ENCODE measurements at regions not wholly inside any gene's neighbourhood (a gene's known extent, or its start where the extent isn't known, plus 50 kb on each side); places are given as distances from the start of the nearest gene placed in this dataset.
A peak's percentile ranks its signal among the peaks of the same experiment; 100 is the strongest.

DNA sequence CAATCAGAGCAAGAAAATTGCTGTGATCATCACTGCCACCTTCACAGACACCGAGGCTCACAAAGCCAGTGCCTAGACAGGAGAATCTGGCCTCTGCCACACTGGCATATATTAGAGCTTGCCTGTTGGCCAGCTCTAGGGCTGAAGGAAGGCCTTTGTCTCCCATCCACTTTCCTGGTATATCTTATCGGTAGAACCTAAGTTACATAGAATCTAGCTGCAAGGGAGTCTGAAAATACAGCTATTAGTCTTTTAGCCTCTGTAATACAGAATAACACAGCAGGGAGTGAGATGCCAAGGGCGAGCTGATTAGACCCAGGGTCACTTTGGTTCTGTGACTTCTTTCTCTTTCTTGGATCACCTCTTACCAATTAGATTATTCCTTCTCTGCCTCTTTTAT, 154.9 kb upstream of the KL start:
- no peak for DNase-seq (ENCODE audit: low read depth)

DNA sequence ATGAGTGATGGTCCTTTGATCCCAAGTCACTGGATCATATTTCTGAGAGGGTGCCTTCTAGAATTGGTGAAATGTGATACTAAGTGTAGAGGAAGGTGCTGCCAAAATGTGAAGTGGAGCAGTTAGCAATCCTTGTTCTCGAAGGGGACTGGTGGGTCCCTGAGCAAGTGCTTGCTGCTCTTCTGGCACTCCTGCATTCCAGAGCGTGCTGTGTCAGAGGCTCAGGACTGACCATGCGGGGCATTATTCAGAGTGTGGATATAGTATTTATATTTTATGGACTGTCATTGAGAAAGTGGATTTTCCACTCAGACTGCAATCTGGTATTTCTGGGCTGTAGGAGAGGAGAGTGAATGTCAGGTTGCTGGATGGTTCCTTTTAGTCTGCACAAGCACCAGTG, 152.6 kb upstream of the KL start:
- no peak for DNase-seq (ENCODE audit: low read depth)

DNA sequence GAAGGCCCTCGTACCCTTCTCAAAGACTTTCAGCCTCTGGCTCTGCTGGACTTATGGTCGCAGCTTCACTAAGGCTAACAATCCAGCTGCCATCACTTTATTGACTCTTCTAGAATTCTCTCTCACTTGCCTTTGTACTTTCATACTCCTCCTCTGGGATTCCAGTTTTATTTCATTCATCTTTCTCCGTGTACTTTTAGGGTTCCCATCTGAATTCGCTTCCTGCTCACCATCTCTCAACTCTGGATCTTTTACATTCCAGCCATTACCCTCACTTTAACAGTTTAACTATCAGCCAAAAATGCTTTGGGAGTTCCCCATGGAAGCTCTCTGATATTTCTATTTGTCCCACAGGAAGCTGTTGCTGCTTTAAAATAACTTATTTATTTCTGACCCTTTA, 149.3 kb upstream of the KL start:
- no peak for DNase-seq (ENCODE audit: low read depth)

DNA sequence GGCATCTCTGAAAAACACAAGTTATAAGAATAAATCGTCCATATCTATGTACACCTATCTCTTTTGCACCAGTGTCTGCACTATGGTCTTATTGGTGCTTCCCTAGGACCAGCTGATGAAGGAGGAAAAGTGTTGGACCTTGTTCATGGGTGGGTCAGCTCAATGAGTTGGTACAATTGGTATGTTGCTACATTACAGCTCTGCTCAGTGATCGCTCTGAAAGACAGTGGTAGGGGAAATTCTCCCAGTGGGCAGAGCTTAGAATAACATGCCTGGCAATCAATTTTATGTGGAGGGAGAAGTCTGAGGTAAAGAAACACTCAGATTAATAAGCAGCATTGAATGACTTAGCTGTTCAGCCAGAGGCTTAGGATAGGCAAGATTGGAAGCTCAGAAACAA, 138.7 kb upstream of the KL start:
- no peak for DNase-seq (ENCODE audit: low read depth)

DNA sequence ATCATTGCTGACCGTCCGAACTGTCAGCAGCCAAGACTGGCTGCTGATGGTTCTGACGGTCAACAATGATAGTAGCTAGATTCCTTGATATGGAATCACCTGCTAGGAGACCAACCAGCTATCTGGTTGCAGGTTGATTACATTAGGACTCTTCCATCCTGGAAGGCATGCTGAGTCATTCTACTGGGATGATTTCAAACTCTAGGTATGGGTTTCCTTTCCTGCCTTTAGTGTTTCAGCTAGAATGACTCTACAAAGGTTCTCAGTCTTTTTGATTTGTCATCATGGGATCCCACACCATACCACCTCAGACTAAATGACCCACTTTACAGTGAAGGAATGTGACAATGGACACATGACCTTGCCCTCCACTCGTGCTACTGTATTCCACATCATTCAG, 138.1 kb upstream of the KL start:
- DNase-seq (ENCODE audit: low read depth) = no peak

DNA sequence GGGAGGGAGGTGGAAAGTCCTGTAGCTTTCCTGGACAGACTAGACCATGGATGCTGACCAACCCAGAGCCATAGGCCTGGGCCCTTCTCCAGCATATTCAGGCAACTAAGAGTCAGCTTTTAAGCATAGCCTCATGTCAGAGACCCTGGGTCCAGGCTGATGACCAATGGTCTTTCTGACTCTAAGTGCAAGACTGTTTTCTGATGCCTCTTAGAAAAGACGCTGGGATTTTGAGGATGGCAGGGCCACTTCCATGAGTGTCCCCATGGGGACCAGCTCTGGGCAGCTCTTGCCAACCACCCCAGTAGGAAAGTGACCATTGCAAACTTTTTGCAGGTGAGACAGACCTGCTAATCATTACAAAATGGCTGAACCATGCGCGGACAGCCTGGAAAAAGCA, 135.6 kb upstream of the KL start:
- no peak for DNase-seq (ENCODE audit: low read depth)

DNA sequence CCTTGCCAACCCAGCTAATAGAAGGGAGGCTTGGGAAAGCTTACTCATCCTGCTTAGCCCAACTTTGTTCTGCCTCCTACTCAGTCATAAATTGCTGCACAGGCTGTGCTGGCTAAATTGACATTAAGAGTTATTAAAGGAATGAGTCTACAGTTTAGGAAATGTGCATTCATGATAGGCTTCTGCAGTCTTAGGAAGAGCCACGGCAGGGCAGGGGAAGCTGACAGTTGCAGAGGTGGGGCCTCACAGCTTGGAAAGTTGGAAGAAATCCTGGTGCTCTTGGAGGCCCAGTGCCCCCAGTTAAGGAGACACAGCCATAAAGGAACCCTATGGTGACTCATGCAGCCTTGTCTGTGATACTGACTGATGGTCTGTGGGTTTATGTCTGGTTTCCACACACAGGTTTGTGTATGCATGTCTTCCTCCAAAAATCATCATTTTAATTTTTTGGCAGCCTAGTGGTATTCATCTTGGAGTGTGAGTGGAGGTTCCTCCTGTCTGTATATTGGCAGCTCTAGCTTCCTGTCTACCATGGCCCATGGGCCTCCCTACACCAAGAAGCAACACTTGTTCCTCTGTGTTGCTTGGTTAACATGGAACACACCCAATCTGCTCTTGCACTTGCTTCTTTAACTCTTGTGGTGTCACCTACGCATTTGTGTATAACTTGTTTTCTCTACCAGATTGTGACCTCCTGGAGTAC, 135.0 kb upstream of the KL start:
- no peak for DNase-seq (ENCODE audit: low read depth)

DNA sequence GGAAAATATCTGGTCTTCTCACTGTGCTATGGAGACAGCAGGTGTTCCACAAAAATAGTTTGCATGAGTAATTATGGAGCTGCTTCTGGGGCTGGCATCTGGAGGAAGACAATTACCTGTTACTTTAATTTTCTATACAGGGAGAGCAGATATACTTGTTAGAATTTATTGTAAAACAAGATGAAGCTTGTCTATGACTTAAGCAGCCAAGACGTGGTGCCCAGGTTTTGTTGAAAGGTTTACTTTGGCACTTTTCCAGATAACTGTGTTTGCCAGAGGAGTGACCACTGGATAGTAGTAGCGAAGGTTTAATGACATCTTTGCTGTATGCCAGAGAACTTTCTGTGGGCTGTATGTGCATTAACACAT, 134.5 kb upstream of the KL start:
- no peak for DNase-seq (ENCODE audit: low read depth)

DNA sequence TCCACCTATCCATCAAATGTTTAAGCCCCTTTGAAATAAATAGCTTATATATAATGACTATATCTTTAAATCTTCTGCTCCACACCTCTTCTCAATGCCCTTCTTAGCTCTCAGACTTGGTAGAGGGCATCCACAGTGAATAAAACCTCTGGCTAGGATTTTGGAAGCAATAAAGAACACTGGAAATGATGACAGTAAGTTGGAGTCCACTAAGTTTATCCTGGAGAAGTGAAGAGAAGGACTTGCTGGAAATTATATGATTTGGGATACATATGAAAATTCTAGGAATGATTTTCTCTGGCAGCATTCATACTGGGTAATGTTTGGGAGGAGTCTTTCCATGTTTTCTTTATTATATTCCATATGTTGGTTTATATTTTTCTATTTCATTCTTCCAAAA, 133.5 kb upstream of the KL start:
- no peak for DNase-seq (ENCODE audit: low read depth)

DNA sequence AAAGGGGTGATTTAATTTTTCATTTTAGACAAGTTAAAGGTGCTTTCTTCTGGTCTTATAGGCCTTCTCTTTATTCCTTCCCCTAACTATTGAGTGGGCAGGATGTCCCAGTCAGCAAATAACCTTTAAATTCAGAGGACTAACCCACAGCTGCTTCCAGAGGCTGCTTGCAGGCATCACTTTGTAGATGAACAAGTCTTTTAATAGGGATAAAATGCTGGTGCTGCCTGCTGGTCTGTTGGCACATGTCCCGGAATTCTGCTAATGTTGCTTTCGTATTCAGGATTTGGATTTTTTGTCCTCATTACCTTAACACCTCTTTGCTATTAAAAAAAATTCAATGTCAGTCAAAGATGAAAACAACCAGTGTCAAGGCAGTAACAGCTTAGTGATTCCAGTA, 132.7 kb upstream of the KL start:
- DNase-seq (ENCODE audit: low read depth) = no peak

DNA sequence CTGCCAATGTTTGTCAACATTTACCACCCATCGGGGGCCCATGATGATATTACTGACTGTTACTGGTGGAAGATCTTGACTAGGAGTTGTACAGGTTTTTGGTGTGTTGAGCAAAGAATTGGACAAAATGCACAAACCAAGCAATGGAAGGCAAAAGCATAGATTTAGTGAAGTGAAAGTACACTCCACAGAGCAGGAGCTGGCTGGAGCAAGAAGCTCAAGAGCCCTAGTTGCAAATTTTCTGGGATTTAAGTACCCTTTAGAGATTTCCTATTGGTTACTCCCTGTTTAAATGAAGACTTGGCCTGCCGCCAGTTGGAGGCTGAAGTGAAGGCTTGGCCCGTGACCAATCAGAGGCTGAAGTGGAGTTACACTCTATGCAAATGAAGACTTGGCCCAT, 128.6 kb upstream of the KL start:
- no peak for DNase-seq (ENCODE audit: low read depth)

DNA sequence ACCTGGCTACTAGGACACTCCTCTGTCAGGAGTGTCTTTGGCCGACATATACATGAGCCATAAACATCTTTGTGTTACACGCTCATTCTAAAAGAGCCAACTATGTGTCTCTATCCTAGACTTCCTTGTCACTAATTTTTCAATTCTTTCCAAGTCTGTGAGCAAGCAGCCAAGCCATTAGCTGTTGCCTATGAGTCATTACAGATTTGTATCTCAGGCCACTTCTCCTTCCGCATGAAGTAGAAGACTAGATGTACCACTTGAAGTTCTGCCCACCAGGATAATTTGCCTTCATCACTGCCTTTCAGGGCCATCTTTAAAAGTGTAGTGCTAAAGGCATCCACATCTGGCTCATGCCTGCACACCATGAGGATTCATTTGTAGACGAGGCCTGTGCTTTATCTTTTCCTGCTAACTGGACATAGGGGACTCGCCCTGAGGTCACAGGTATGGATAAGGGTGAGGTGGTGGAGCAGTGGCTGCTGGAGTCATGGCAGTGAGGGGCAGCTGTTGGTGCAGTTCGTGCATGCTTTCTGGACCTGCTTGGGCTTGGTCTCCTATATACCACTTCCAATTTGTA, 126.1 kb upstream of the KL start:
- DNase-seq (ENCODE audit: low read depth) = no peak

DNA sequence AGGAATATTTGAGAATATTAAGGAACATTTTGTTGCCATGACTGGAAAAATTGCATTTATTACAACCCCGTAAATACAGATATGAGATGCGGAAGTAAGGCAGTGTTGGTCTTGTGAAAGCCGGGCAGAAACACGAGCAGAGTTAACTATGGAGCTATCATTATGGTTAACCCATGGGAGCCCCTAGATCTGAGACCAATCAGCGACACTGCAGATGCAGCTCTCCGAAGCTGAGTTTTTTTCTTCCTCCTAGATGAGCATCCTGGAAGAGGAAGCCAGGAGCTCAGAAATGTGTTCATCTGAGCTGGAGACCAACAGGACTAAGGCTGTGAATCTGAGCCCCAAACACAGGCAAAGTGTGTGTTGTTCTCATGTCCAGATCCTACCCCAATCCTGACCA, 123.0 kb upstream of the KL start:
- DNase-seq (ENCODE audit: low read depth) = no peak

DNA sequence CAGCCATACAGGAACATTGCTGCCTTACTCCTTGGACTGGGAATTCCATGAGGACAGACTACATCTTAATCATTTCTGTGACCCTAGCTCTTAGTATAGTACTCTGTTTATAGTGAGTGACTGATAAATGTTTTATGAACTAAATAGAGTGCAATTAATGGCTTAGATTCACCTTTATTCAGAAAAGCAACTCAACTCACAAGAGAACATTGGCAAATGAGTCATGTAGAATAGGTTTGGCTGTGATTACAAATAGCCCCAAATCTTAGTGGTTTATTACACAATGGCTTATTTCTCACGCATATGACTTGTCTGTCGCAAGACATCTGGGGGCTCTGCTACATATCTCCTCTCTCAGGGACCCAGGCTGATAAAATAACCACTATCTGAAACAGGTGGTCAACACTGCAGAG, 121.6 kb upstream of the KL start:
- DNase-seq (ENCODE audit: low read depth) = peak; percentile 65

DNA sequence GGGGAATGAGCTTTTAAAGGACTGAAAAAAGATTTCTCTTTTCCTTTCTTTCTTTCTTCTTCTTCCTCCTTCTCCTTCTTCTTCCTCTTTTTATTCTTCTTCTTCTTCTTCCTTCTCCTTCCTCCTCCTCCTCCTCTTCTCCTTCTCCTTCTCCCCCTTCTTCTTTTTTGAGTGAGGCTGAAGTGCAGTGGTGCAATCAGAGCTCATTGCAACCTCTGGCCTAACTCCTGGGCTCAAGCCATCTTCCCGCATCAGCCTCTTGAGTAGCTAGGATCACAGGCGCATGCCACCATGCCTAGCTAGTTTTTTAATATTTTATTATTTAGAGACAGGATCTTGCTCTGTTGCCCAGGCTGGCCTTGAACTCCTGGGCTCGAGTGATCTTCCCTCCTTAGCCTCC, 120.9 kb upstream of the KL start:
- no peak for DNase-seq (ENCODE audit: low read depth)

DNA sequence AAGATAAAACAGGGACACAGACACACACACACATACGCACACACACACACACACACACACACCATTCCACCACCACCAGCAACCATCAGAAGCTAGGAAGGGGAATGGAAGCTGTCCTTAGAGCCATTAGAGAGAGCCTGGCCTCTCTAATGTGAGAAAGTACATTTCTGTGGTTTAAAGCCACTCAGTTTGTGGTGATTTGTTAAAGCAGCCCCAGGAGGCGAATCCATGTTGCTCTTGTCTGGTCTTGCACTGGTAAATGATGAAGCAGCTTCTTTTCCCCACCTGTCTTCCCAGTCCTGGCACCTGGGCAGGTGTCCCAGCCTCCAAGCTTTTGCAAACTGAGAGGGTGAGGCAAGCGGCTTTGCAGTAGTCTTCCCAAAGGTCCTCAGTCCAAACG, 118.9 kb upstream of the KL start:
- no peak for DNase-seq (ENCODE audit: low read depth)

DNA sequence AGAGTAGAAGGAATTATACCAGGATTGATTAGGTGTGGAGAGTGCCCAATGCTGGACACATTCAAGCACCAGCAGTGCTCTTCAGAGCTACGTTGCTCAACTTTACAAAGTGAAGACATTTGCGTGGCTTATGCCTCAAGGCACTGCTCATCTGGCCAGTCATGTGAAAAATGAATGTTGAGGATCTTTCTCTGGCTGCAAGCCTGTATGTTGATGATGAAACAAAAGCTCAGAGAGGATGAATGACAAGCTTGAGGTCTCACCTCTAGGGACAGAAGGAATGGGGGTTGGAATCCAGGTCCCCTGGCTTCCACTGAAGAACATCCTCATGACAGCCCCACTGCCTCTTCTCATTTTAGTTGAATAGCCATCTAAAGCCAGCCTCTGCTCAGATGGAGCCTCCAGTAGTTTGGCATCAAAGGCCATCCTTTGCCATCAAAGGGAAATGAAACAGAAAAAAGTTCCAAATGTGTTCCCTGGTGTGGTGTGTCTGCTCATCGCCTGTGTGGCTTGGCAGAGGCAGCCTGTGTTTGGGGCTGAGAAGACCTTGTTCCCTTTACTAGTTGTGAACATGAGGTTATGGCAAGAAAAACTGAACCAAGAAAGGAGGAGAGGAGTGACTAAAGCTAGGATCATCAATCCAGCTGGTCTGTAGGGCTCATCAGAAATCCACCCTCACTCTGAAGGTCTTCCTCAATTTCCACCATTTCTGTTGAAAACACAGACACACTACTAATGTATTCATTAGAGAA, 114.0 kb upstream of the KL start:
- peak; percentile 68 for DNase-seq (ENCODE audit: low read depth)

DNA sequence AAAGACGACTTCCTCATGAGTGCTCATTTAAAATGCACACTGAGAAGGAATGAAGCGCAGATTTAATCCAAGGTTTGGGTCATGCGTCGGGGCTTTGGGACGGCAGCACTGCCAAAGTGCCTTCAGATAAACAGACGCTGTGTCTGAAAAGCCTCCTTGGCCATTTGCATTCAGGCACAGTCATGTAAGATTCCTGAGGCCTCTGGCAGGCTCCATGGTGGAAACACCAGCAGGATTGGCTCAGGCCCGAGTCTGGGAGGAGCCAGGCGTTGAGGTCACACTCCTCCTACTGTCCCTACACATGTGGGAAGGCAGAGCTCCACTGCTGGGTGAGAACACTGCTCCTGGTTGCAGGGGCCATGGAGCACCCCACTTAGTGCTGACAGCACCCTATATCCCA, 113.3 kb upstream of the KL start:
- peak; percentile 62 for DNase-seq (ENCODE audit: low read depth)

DNA sequence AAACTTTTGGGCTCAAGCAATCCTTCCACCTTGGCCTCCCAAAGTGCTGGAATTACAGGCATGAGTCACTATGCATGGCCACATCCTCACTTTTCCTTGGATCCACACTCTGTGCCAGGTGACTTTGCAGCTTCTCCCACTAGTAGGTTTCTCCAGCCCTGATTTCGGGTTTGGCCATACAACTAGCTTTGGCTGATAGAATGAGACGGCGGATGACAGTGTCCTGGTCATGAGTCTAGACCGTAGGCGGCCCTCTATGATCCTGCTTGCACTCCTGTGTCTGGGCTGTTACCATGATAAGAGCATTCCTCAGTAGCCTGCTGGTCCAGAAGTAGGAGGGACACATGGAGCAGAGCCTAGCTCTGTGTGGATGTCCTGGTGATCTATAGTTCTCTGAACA, 112.5 kb upstream of the KL start:
- DNase-seq (ENCODE audit: low read depth) = no peak

DNA sequence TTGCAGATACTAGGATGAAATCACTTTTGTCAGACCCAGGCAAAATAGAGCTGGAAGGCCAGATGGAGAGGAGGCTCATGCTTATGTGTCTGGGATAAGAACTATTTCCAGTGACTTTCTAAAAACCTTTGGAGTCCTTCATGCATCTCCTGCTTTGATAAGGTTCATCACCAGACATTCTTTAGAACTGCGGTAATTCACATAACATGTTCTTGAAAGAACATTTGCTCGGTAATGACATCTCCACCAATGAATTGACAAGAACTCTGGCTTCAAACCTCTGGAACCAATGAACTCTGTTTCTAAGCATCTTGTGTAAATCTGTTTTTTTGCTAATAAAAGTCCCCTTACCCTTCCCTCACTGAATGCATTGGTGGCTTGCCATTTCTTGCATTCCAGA, 112.0 kb upstream of the KL start:
- DNase-seq (ENCODE audit: low read depth) = no peak

DNA sequence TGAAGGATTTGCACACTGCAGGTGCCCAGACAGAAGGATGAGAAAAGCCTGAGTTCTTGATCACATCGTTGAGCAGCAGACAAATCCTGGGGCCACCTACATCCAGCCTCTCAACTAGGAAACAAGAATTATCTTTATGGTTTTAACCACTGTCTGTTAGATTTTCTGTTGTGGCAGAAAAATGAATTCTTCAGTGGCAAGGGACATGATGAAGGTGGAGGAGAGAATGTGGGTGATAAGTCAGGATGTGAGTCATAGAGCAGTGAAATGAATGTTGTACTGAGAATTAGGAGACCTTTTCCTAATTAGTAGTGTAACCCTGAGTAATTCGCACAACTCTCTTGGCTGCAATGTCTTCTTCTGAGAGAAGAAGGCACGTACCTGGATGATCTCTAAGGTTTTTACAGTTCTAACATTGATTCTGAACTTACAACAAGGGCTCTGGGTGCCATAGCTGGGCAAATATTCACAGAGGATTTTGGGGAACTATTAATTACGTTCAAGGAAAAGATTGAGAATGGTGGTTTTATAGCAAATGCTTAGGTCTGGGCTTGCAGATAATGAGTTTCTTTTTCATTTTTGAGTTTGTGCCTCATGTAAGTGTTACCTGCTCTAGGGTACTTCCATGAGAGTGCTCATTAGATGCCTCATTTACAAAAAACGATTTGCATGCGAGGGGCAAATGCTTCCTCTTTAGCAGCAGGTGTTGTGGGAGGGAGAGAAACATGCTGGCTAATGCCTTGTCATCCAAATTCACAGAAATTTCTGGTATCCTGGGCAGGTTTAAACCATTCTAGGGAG, 111.0 kb upstream of the KL start:
- DNase-seq (ENCODE audit: low read depth) = no peak

DNA sequence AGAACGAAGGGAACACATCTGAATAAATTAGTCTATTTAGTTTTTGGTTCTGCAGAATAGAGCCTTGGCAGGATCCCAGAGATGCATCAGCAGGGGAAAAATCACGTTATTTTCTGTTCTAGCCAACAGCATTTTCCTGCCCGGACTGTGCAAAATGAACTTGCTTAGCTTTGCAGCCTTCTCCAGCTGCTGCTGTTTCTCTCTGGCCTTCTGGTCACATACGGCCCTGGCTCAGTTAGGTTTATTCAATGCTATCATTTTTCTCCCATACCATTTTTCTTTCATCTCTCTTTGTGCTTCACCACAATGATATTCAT, 110.4 kb upstream of the KL start:
- no peak for DNase-seq (ENCODE audit: low read depth)

DNA sequence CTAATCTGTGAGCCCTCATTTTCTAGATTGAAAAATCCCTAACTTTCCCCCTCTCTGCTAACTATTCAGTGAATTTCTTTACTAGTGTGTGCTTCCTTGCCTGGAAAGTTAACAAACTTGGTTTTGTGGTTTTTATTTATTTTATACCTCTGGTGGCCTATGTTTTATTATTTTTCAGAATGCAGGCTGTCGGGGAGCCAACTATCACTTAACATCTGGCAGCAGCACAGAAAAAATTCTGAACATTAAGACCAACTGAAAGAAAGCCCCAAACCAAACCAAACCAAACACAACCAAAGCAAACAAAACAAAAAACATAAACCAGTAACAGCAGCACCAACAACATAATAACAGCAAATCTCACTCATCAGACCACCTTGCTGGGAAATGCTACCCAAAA, 109.0 kb upstream of the KL start:
- no peak for DNase-seq (ENCODE audit: low read depth)

All from fibroblast of gingiva (primary cell).